GM19025 (cell line): ENCODE measurements at regions not wholly inside any gene's neighbourhood (a gene's known extent, or its start where the extent isn't known, plus 50 kb on each side); places are given as distances from the start of the nearest gene placed in this dataset.

Experiments
- ATAC-seq: cut with Tn5 transposase; IDR thresholded peaks from one replicate; pipeline ENCODE4 v1.9.1; 2021; ENCODE audit warnings: mild to moderate bottlenecking, low read depth, moderate library complexity; ENCODE audit not compliant: unreplicated experiment

DNA sequence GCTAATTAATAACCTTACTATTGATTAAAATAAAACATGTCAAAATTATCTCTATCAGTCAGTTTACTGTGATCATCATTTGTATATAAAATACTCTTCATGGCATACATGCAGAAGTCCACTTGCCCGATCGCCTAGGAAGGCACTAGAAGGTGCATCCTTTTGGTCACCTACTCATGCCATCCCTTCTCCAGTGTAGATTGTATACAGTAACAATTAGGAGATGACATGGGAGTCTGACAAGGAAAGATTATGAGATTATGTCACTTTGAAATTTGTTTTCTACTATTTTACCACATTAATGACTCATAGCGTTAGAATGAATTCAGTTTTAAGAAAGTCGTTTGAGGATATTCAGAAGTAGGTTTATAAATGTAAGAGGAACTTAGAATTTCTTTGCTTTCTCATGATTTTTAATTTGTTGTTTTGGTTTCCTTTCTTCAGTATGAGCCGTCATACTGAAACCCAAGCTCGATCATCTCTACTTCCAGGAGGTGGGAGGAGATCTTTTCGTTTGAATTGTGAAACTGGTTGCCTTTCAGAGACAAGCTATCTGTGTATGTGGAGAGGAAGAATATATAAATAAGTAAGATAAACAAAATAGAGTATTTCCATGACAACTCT is 51.1 kb upstream of the UNC5C start:
- ATAC-seq: peak; percentile 52
